Hepatocyte (in vitro differentiated cells): ENCODE measurements at regions not wholly inside any gene's neighbourhood (a gene's known extent, or its start where the extent isn't known, plus 50 kb on each side); places are given as distances from the start of the nearest gene placed in this dataset.

Source experiments
- EZH2 ChIP-seq: fragments of 200-600 bp; sonication (generic); IDR thresholded peaks from 2 replicates; pipeline ENCODE4 v1.6.1; 2016; ENCODE audit warnings: antibody characterized with exemption, mild to moderate bottlenecking, borderline replicate concordance
- TF ChIP-seq, protein P1 (sequence below): fragments of 200-600 bp; sonication (generic); IDR thresholded peaks from 2 replicates; pipeline ENCODE4 v1.5.1; 2016; ENCODE audit warnings: antibody characterized with exemption, mild to moderate bottlenecking; ENCODE audit not compliant: poor library complexity

DNA sequence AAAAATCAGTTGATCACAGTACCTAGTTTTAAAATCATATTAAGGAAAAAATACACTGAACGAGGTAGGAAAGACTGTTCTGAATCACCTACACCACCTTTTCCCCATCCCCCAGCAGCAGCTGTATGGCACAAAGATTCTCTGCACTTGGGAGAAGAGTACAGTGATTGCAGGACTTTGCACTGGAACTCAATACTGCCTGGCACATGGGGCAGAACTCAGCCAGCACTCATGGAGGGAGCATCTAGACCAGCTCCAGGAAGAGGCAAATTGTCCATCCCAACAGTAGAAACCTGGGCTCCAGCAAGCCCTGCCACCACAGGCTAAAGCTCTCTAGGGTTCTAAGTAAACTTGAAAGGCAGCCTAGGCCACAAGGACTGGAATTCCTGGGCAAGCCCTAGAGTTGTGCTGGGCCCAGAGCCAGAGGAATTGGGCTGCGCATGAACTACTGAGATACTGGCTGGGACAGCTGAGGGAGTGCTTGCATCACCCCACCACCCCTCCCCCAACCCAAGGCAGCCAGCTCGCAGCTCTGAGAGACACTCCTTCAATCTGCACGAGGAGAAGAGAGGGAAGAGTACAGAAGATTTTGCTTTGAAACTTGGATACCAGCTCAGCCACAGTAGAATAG, 654.4 kb upstream of the CDH6 start:
- TF ChIP-seq EZH2: no peak
- TF ChIP-seq, protein P1, sequence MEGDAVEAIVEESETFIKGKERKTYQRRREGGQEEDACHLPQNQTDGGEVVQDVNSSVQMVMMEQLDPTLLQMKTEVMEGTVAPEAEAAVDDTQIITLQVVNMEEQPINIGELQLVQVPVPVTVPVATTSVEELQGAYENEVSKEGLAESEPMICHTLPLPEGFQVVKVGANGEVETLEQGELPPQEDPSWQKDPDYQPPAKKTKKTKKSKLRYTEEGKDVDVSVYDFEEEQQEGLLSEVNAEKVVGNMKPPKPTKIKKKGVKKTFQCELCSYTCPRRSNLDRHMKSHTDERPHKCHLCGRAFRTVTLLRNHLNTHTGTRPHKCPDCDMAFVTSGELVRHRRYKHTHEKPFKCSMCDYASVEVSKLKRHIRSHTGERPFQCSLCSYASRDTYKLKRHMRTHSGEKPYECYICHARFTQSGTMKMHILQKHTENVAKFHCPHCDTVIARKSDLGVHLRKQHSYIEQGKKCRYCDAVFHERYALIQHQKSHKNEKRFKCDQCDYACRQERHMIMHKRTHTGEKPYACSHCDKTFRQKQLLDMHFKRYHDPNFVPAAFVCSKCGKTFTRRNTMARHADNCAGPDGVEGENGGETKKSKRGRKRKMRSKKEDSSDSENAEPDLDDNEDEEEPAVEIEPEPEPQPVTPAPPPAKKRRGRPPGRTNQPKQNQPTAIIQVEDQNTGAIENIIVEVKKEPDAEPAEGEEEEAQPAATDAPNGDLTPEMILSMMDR: no peak
